GM08714 (cell line): ENCODE measurements at regions not wholly inside any gene's neighbourhood (a gene's known extent, or its start where the extent isn't known, plus 50 kb on each side); places are given as distances from the start of the nearest gene placed in this dataset.
"Not testable (repeated sequence)": the region's sequence is repeated elsewhere in the genome, so short reads cannot be mapped to it uniquely, and the experiment has no call there.

ENCODE experiments used
- H3K4me3 ChIP-seq: fragments of 200-500 bp; sonication (Bioruptor generic); 2 replicates; pipeline ENCODE4 v1.5.1; 2014; ENCODE audit warnings: mild to moderate bottlenecking, low read length, inconsistent platforms
- ZNF274 ChIP-seq: IDR thresholded peaks from 2 replicates; pipeline ENCODE4 v1.6.1; 2012; ENCODE audit warnings: mild to moderate bottlenecking, low read depth, low read length

GRCh38 chr6:120493505-120493904 lies 840.8 kb downstream of the TBC1D32 start:
- no peak for TF ChIP-seq ZNF274
- no peak overlapping the region for H3K4me3 ChIP-seq

- TF ChIP-seq ZNF274 = no peak
- H3K4me3 ChIP-seq = no peak overlapping the region
Observed at GRCh38 chr6:120489941-120490340, 844.3 kb downstream of the TBC1D32 start.

- no peak for TF ChIP-seq ZNF274
Observed at GRCh38 chr6:120484146-120484545, 850.1 kb downstream of the TBC1D32 start.

GRCh38 chr6:120478650-120479049 lies 855.6 kb downstream of the TBC1D32 start:
- H3K4me3 ChIP-seq = no peak overlapping the region
- no peak for TF ChIP-seq ZNF274

More at GRCh38 chr6:120484146-120484545, 850.1 kb downstream of the TBC1D32 start:
- H3K4me3 ChIP-seq = no peak overlapping the region

- no peak for TF ChIP-seq ZNF274
- no peak overlapping the region for H3K4me3 ChIP-seq
Observed at GRCh38 chr6:120473804-120474203, 860.5 kb downstream of the TBC1D32 start.

GRCh38 chr6:120468486-120468885 lies 865.8 kb downstream of the TBC1D32 start:
- no peak for TF ChIP-seq ZNF274
- H3K4me3 ChIP-seq = no peak overlapping the region

- H3K4me3 ChIP-seq = no peak overlapping the region
- TF ChIP-seq ZNF274 = no peak
Observed at GRCh38 chr6:120451508-120451907, 882.8 kb downstream of the TBC1D32 start.

GRCh38 chr6:120447605-120448004 lies 886.7 kb downstream of the TBC1D32 start:
- no peak overlapping the region for H3K4me3 ChIP-seq
- no peak for TF ChIP-seq ZNF274

GRCh38 chr6:120432840-120433239 lies 901.4 kb downstream of the TBC1D32 start:
- H3K4me3 ChIP-seq = not testable (repeated sequence)

- TF ChIP-seq ZNF274 = no peak
- no peak overlapping the region for H3K4me3 ChIP-seq
Observed at GRCh38 chr6:120431841-120432240, 902.4 kb downstream of the TBC1D32 start.

GRCh38 chr6:120411394-120411793 lies 922.9 kb downstream of the TBC1D32 start:
- no peak for TF ChIP-seq ZNF274
- H3K4me3 ChIP-seq = no peak overlapping the region

GRCh38 chr6:120410586-120410985 lies 923.7 kb downstream of the TBC1D32 start:
- no peak for TF ChIP-seq ZNF274
- no peak overlapping the region for H3K4me3 ChIP-seq

GRCh38 chr6:120407696-120408095 lies 926.6 kb downstream of the TBC1D32 start:
- no peak overlapping the region for H3K4me3 ChIP-seq
- TF ChIP-seq ZNF274 = no peak

- TF ChIP-seq ZNF274 = no peak
- H3K4me3 ChIP-seq = no peak overlapping the region
Observed at GRCh38 chr6:120405947-120406346, 928.3 kb downstream of the TBC1D32 start.

GRCh38 chr6:120395784-120396183 lies 938.5 kb downstream of the TBC1D32 start:
- H3K4me3 ChIP-seq = no peak overlapping the region
- TF ChIP-seq ZNF274 = no peak

GRCh38 chr6:120395330-120395729 lies 939.0 kb downstream of the TBC1D32 start:
- no peak for TF ChIP-seq ZNF274
- H3K4me3 ChIP-seq = no peak overlapping the region
